Bone marrow (tissue), 2 donors: ENCODE measurements at regions not wholly inside any gene's neighbourhood (a gene's known extent, or its start where the extent isn't known, plus 50 kb on each side); places are given as distances from the start of the nearest gene placed in this dataset.

ENCODE experiments used
- DNase-seq, 2 donors: peaks; one replicate each; lab custom pipeline; 2025; lab: John Stamatoyannopoulos, UW

GRCh38 chr14:104277416-104278213 lies 139.2 kb downstream of the KIF26A start:
- no peak for DNase-seq

- no peak for DNase-seq
Measured at GRCh38 chr14:104278214-104278534, 139.8 kb downstream of the KIF26A start.

- no peak for DNase-seq
Measured at GRCh38 chr14:104280085-104280901, 141.9 kb downstream of the KIF26A start.

- DNase-seq = no peak
Measured at GRCh38 chr14:104280902-104281767, 142.7 kb downstream of the KIF26A start.

- DNase-seq = no peak
Measured at GRCh38 chr14:104281768-104282301, 143.4 kb downstream of the KIF26A start.

GRCh38 chr14:104282332-104283196 lies 144.2 kb downstream of the KIF26A start:
- no peak for DNase-seq

GRCh38 chr14:104283197-104284106 lies 145.1 kb downstream of the KIF26A start:
- DNase-seq = no peak

GRCh38 chr14:104284107-104284592 lies 145.8 kb downstream of the KIF26A start:
- no peak for DNase-seq

- DNase-seq = no peak
Measured at GRCh38 chr14:104284636-104285507, 146.5 kb downstream of the KIF26A start.

- no peak for DNase-seq
Measured at GRCh38 chr14:104285508-104285840, 147.1 kb downstream of the KIF26A start.

GRCh38 chr14:104286086-104286485 lies 147.7 kb downstream of the KIF26A start:
- DNase-seq = no peak

- DNase-seq = no peak
Measured at GRCh38 chr14:104286496-104286895, 148.1 kb downstream of the KIF26A start.

GRCh38 chr14:104287301-104288009 lies 149.1 kb downstream of the KIF26A start:
- no peak for DNase-seq

GRCh38 chr14:104288272-104288671 lies 149.9 kb downstream of the KIF26A start:
- no peak for DNase-seq

GRCh38 chr14:104289507-104289906 lies 151.1 kb downstream of the KIF26A start:
- no peak for DNase-seq

- DNase-seq = no peak
Measured at GRCh38 chr14:104290058-104290667, 151.8 kb downstream of the KIF26A start.

- no peak for DNase-seq
Measured at GRCh38 chr14:104290756-104291122, 152.4 kb downstream of the KIF26A start.
